ENCODE measurements at regions not wholly inside any gene's neighbourhood (a gene's known extent, or its start where the extent isn't known, plus 50 kb on each side); places are given as distances from the start of the nearest gene placed in this dataset.

- no peak for TF ChIP-seq SKIL (CRISPR knock-in tag; IDR thresholded peaks at IDR 0.05; ENCODE audit: borderline replicate concordance)
- TF ChIP-seq ZNF674 (CRISPR knock-in tag; IDR thresholded peaks at IDR 0.05; ENCODE audit: low read depth): no peak
These were observed 182.3 kb downstream of the RASSF9 start (continued) for GRCh38 chr12:85653731-85654455.

GRCh38 chr12:85654456-85654840 is 181.8 kb downstream of the RASSF9 start:
- H3K9ac ChIP-seq (ENCODE audit: insufficient read depth, low read depth, low read length): no peak overlapping the region
- H4K20me1 ChIP-seq (ENCODE audit: insufficient read depth, low read length): no peaks in the 10 kb centered on the region
- ATAC-seq: no peak
- no peaks in the 10 kb centered on the region for H3K79me2 ChIP-seq (ENCODE audit: insufficient read depth, low read length)
- CTCF ChIA-PET (ENCODE audit: low intra/inter-chr PET ratio, low total read pairs): no interaction called here
- H3K4me1 ChIP-seq (ENCODE audit: insufficient read depth, low read length): no peaks in the 10 kb centered on the region
- no peaks in the 10 kb centered on the region for H3K36me3 ChIP-seq (replicated peaks in 1 of 2; ENCODE audit: control insufficient read depth in 1 of 2, insufficient read depth in 2 of 2, low read length in 2 of 2)
- 3% methylated on average over 2 of the region's 3 CpGs for WGBS (ENCODE audit: low lambda C conversion rate)
- BruUV-seq (replicated peaks): no TSS peak
- POLR2A ChIA-PET: no interaction called here
- intact Hi-C loops (cut with micrococcal nuclease; ENCODE audit: unreplicated experiment) (no loop called here), in situ Hi-C loops (cut with HindIII; ENCODE audit: extremely low pct_ligation_motif_present, low pct_unique_long_range_greater_than_20kb) (no loop called here)
- no peak overlapping the region for H3K27ac ChIP-seq (ENCODE audit: extremely low read length, insufficient read depth, low read length)
- H3K4me3 ChIP-seq (replicated peaks in 1 of 3; ENCODE audit: insufficient read depth in 1 of 3, low read depth in 2 of 3, low read length in 3 of 3): no peak overlapping the region
- no peak for DNase-seq (ENCODE audit: low spot score)
- H3K9me3 ChIP-seq (ENCODE audit: low read length): peaks cover 32% of the 10 kb centered on the region
- no peak overlapping the region for H2AFZ ChIP-seq (ENCODE audit: low read length)
- no peak overlapping the region for H3K4me2 ChIP-seq (ENCODE audit: low read depth, low read length)
- H3K27me3 ChIP-seq (ENCODE audit: control insufficient read depth in 1 of 2, insufficient read depth in 2 of 2, low read length in 2 of 2): no peaks in the 10 kb centered on the region
- FAIRE-seq: no peak
- TF ChIP-seq ZNF749 (CRISPR knock-in tag; IDR thresholded peaks at IDR 0.05; ENCODE audit: borderline replicate concordance): no peak
- TF ChIP-seq STAT6 (CRISPR knock-in tag; IDR thresholded peaks at IDR 0.05; ENCODE audit: borderline replicate concordance): no peak
- no peak for TF ChIP-seq TEAD2 (CRISPR knock-in tag; IDR thresholded peaks at IDR 0.05)
- no peak for TF ChIP-seq FOXO4 (CRISPR knock-in tag; conservative IDR thresholded peaks at IDR 0.05)
- no peak for TF ChIP-seq ZFP36L1 (CRISPR knock-in tag; IDR thresholded peaks at IDR 0.05)
- TF ChIP-seq ZNF703 (CRISPR knock-in tag; IDR thresholded peaks at IDR 0.05; ENCODE audit: borderline replicate concordance): no peak
- no peak for TF ChIP-seq ZNF766 (CRISPR knock-in tag; IDR thresholded peaks at IDR 0.05; ENCODE audit: borderline replicate concordance)
- no peak for TF ChIP-seq DZIP1 (CRISPR knock-in tag; IDR thresholded peaks at IDR 0.05)
- TF ChIP-seq RORA (CRISPR knock-in tag; IDR thresholded peaks at IDR 0.05): no peak
- no peak for TF ChIP-seq ATF3 (CRISPR knock-in tag; IDR thresholded peaks at IDR 0.05)

Data from HepG2 (cell line).